ENCODE measurements at regions not wholly inside any gene's neighbourhood (a gene's known extent, or its start where the extent isn't known, plus 50 kb on each side); places are given as distances from the start of the nearest gene placed in this dataset.

DNA sequence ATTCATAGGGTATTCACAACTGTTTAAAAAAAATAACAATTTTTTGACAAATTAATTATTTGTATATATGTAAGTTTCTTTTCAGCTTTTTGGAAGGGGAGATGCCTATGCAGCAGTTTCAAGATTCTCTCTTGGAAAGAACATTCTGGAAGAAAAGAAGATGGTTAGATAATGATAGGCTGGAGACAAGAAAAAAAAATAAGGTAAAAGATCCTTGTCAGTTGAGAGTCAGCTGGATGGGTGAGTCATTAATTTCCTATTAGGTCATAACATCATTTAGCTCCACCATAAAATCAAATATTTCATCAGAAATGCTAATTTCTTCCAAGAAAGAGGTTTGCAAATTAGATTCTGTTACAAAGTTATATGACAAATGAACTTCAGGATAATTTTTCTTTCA, 880.4 kb downstream of the EPHA7 start:
- H2BK120ac ChIP-seq (replicated peaks; ENCODE audit: low read depth, low read length): no peak overlapping the region
- no peak overlapping the region for H3K18ac ChIP-seq (ENCODE audit: extremely low read depth, low read length)
- no peaks in the 10 kb centered on the region for H3K79me2 ChIP-seq (ENCODE audit: control insufficient read depth in 1 of 2, insufficient read depth in 2 of 2, low read length in 2 of 2)
- H3K9me3 ChIP-seq (ENCODE audit: insufficient read depth in 2 of 2, low read depth in 1 of 2, low read length in 1 of 2): no peaks in the 10 kb centered on the region
- H2BK12ac ChIP-seq (ENCODE audit: low read depth, low read length): no peak overlapping the region
- no peak overlapping the region for H3K27ac ChIP-seq (ENCODE audit: low read depth, low read length)
- no peak overlapping the region for H2AK5ac ChIP-seq (ENCODE audit: low read depth, low read length)
- no peaks in the 10 kb centered on the region for H3K4me1 ChIP-seq (replicated peaks in 1 of 4; ENCODE audit: control insufficient read depth in 3 of 4, insufficient read depth in 4 of 4, low read length in 3 of 4)
- no peak overlapping the region for H3K56ac ChIP-seq (replicated peaks; ENCODE audit: insufficient read length, low read depth, low read length)
- no peaks in the 10 kb centered on the region for H3K79me1 ChIP-seq (ENCODE audit: low read depth, low read length)
- DNase-seq (ENCODE audit: low read depth in 1 of 2, low spot score in 2 of 2) (no peak), FAIRE-seq (no peak)
- no peak overlapping the region for H2BK5ac ChIP-seq (ENCODE audit: low read depth, low read length)
- no peaks in the 10 kb centered on the region for H4K20me1 ChIP-seq (replicated peaks in 1 of 2; ENCODE audit: control insufficient read depth in 1 of 2, insufficient read depth in 2 of 2, low read length in 2 of 2)
- H3K9ac ChIP-seq (replicated peaks in 1 of 4; ENCODE audit: extremely low read depth in 1 of 4, low read depth in 3 of 4, low read length in 3 of 4): no peak overlapping the region
- no peak overlapping the region for H2AFZ ChIP-seq (ENCODE audit: low read length)
- H4K8ac ChIP-seq (ENCODE audit: extremely low read depth, insufficient read depth, low read length): no peak overlapping the region
- no peak overlapping the region for H3K4me2 ChIP-seq (ENCODE audit: insufficient read depth in 1 of 2, low read depth in 2 of 2, low read length in 2 of 2)
- no peaks in the 10 kb centered on the region; the same call in 1 of the 2 replicates for H3K23me2 ChIP-seq (ENCODE audit: low read depth, low read length)
- H3K4ac ChIP-seq (replicated peaks; ENCODE audit: insufficient read length, low read depth, low read length): no peak overlapping the region
- no peak overlapping the region for H2BK20ac ChIP-seq (ENCODE audit: low read length)
- no peak overlapping the region for H3K14ac ChIP-seq (ENCODE audit: insufficient read length)
- no peaks in the 10 kb centered on the region for H3K27me3 ChIP-seq (replicated peaks in 1 of 4; ENCODE audit: control insufficient read depth in 3 of 4, extremely low read depth in 1 of 4, insufficient read depth in 3 of 4, low read length in 3 of 4)
- no peaks in the 10 kb centered on the region for H3K36me3 ChIP-seq (ENCODE audit: control insufficient read depth in 2 of 4, insufficient read depth in 4 of 4, low read length in 3 of 4)
- ChIA-PET CTCF (ENCODE audit: partially characterized antibody) (no interaction called here), POLR2A (ENCODE audit: partially characterized antibody) (no interaction called here)
- no peak overlapping the region for H4K5ac ChIP-seq (ENCODE audit: insufficient read length, low read depth, low read length)
- TF ChIP-seq, protein P1, sequence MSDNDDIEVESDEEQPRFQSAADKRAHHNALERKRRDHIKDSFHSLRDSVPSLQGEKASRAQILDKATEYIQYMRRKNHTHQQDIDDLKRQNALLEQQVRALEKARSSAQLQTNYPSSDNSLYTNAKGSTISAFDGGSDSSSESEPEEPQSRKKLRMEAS (IDR thresholded peaks at IDR 0.05): no peak
- TF ChIP-seq, protein P2, sequence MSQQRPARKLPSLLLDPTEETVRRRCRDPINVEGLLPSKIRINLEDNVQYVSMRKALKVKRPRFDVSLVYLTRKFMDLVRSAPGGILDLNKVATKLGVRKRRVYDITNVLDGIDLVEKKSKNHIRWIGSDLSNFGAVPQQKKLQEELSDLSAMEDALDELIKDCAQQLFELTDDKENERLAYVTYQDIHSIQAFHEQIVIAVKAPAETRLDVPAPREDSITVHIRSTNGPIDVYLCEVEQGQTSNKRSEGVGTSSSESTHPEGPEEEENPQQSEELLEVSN (IDR thresholded peaks at IDR 0.05): no peak
- TF ChIP-seq EGR1 (IDR thresholded peaks at IDR 0.05; ENCODE audit: borderline replicate concordance, low read depth, low read length): no peak
- TF ChIP-seq, protein P3, sequence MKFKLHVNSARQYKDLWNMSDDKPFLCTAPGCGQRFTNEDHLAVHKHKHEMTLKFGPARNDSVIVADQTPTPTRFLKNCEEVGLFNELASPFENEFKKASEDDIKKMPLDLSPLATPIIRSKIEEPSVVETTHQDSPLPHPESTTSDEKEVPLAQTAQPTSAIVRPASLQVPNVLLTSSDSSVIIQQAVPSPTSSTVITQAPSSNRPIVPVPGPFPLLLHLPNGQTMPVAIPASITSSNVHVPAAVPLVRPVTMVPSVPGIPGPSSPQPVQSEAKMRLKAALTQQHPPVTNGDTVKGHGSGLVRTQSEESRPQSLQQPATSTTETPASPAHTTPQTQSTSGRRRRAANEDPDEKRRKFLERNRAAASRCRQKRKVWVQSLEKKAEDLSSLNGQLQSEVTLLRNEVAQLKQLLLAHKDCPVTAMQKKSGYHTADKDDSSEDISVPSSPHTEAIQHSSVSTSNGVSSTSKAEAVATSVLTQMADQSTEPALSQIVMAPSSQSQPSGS (IDR thresholded peaks at IDR 0.05; ENCODE audit: low read length): no peak
- no peak overlapping the region for H4K91ac ChIP-seq (replicated peaks; ENCODE audit: insufficient read length, low read length)
- no peak overlapping the region for H3K4me3 ChIP-seq (ENCODE audit: extremely low read depth in 1 of 4, insufficient read depth in 2 of 4, low read depth in 3 of 4, low read length in 4 of 4)
- H3K23ac ChIP-seq (ENCODE audit: insufficient read length): no peak overlapping the region
- no peak overlapping the region for H2BK15ac ChIP-seq (ENCODE audit: low read length)

Data from H1 (cell line).